HG03521 (cell line): ENCODE measurements at regions not wholly inside any gene's neighbourhood (a gene's known extent, or its start where the extent isn't known, plus 50 kb on each side); places are given as distances from the start of the nearest gene placed in this dataset.
"Not testable (repeated sequence)": the region's sequence is repeated elsewhere in the genome, so short reads cannot be mapped to it uniquely, and the experiment has no call there.

Source experiments
- ATAC-seq: cut with Tn5 transposase; IDR thresholded peaks from one replicate; pipeline ENCODE4 v1.9.1; 2021; ENCODE audit warnings: mild to moderate bottlenecking, moderate library complexity; ENCODE audit not compliant: unreplicated experiment

DNA sequence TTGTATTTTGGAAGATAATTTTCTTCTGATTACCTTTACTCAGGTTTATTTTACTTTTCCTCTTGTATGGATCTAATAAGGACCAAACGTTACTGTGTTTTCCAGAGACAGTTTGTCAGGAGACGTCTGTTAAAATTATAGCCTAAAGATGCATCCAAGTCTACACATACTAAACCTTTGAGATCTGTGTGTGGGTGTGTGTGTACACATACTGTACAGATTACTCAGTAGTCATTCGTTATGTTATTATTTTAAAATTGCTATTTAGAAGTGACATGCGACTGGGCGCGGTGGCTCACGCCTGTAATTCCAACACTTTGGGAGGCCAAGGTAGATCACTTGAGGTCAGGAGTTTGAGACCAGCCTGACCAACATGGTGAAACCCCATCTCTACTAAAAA, 51.6 kb upstream of the CNTLN start:
- no peak for ATAC-seq

DNA sequence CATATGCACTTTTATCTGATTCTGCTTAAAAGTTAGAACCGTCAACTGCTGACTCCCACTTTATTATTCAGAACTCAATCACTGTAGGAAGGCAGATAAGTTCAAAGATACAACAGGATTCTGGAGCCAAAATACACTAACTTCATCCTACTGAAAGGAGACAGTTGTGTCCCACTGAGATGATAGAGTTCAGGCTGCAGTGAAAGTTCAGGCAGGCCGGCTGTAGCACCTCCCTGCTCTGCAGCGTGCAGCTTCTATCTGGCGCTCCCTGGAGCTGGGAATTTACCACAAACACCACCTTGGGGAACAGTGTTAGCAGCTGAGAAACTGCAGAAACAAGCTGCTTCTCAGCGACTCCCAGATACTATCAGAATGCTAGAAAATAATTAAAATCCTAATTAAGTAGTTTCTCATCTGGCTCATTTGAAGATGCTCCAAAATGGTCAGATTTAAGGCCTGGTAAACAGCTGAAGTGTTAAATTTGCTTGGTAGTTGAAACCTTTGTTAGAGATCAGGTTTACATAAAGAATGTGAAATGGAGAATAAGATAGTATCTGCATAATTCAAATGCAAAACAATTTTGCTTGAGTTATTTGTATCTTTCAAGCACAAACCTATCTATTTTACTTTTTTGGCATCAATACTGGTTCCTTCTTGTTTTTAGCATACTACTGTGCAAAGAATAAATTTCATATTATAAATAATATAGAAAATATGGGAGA, 52.3 kb upstream of the CNTLN start:
- ATAC-seq, result no peak

DNA sequence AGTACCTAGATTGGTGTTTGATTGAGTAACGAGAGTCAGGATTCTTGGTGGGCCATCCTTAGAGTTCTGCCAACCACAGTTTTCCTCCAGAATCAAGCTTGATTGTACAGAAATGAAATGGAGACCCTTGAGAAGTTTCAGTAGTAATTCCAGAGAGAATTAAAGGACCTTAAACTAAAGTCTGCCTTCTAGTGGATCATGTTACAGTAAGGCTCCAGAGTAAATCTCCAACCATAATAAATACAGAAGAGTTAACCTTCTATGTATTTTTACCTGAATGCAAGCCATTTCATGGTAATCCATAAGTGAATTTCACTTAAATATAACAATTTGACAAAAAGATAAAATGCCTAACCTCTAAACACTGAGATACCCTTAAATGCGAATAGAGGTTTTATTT, 53.0 kb upstream of the CNTLN start:
- no peak for ATAC-seq

DNA sequence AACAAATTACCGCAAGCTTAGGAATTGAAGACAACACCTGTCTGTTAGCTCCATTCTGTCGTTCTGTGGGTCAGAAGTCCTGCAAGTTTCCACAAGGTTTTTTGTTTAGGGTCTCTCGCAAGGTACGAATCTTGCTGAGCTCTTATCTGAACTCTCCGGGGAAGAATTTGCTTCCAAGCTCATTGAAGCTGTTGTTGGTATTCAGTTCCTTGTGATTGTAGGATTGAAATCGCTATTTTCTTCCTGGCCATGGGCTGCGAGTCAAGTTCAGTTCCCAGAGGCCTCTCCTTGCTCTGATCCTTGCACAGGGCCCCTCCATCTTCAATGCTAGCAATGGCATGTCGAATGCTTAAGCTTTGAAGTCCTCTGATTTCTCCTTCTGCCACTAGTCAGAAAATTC, 53.5 kb upstream of the CNTLN start:
- ATAC-seq, result no peak

DNA sequence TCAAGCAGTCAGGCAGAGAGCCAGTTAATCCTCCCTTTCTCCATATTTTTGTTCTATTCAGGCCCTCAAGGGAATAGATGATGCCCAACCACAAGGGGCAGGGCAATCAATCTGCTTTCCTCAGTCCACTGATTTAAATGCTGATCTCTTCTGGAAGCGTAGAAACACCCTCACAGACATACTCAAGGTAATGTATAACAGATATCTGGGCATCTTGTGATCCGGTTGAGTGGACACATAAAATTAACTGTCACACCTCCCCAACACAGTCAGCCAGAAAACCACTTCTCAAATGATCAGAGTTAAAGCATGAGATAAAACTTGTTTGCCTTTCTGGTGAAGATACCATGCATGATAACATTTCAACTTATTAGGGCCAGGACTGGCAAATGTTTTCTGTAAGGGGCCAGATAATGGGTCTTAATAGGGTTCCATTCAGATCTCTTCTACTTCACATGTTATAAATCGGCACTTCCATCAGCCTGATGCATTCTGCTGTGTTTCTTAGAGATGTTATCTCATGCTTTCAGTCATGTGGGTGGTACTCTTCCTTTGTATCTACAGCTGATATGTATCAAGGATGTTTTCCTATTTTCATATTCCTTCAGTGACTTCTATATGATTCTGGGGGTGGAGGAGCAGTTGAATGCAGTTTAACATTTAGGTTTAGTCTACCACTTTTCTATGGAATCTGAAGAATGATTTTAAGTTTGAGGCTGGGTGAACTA, 58.9 kb upstream of the CNTLN start:
- no peak for ATAC-seq

DNA sequence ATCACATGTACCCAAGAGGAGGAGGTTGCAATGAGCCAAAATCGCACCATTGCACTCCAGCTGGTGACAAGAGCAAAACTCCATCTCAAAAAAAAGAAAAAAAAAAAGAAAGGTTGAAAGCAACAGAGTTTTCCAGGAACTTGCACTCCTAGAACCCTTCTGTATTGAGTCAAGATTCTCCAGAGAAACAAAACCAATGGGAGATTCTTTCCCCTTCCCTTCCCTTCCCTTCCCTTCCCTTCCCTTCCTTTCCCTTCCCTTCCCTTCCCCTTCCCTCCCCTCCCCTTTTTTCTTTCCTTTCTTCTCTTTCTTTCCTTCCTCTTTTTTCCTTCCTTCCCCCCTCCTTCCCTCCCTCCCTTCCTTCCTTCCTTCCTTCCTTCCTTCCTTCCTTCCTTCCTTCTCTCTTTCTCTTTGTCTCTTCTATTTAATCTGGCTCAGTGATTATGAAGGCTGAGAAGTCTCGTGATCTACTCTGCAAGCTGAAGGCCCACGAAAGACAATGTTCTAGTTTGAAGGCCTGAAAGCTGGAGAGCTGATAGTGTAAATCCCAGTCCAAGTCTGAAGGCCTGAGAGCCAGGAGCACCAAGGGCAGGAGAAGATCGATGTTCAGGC, 59.6 kb upstream of the CNTLN start:
- no peak for ATAC-seq

DNA sequence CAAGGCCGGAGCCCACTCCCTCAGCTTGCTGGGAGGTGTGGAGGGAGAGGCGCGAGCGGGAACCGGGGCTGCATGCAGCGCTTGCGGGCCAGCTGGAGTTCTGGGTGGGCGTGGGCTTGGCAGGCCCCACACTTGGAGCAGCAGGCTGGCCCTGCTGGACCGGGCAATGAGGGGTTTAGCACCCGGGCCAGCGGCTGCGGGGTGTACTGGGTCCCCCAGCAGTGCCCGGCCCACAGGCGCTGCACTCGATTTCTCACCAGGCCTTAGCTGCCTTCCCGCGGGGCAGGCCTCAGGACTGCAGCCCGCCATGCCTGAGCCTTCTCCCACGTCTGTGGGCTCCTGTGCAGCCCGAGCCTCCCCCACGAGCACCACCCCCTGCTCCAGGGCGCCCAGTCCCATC, 62.3 kb upstream of the CNTLN start:
- not testable (repeated sequence) for ATAC-seq

DNA sequence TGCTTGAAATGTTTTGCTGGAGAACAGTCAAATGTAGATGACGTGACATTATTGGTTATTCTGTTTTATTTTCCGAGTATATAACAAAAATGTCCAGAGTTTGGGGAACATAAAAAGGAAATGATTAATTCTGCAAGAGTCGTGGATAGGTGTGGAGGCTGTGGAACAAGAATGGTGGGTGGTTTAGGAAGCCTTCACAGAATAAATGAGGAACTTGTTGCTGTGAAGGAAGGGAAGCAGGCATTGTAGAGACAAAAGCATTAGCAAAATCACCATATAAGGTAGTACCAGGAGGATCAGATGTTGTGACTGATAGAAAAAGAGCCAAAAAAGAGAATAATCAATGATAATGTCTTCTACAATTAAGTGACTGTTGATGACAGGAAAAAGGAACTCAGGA, 66.2 kb upstream of the CNTLN start:
- ATAC-seq, result no peak

DNA sequence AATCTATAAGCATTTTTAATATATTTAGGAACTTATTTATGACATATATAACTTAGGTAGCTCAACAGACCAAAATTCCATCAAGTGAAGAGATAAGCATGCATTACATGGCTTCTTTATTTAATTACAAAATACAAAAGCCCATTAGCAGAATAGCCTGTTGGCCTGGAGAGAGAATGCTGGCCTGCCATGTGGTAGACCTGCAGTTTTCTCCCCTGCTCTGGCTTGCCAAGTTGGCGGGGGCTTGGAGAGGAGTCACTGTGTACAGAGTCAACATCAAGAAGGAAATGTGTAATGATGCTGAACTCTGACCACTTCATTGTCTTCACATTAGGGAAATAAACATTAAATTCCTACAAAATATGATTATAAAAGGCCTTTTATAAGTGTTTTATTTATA, 69.8 kb upstream of the CNTLN start:
- no peak for ATAC-seq

DNA sequence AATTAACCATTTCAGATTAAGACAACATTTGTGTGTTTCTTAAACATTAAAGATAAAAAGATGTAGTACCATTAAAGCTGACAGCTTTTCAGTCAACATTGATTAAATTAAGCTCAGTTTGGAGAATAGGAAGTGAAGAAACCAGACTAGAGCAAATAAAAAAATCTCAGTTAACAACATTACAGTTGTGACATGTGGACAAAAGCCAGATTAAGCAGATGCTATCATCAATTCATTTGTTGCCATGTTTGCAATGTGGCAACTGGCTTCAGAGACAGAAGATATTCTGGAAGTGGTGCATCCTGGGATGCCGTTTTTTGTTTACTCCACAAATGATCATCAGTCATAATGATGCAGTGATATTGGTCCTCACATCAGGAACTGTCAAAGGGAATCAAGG, 70.3 kb upstream of the CNTLN start:
- no peak for ATAC-seq

DNA sequence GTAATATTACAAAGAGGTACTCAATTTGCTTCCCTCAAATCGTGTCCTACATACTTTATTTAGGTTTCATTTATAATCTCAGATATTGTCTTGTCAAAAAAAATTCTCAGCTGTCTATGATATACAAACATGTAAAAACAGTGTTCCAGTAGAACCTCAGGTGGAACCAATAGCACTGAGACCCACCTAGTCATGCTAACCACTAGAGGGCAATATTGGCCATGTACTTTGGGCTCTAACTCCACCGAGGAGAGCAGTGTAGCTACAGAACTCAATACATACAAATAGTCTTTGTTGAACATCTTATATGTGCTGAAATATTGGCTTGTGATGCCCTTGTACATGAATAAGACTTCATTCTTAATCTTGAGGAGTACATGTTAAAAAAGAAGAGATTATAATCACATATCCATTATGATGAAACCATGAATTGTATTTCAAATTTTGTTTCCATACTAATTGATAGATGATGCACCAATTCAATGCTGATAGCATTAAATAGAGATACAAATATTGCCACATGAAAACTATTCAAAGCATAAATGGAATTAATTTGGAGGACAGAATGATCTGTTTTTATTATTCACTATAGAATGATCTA, 71.2 kb upstream of the CNTLN start:
- peak; percentile 93 for ATAC-seq

DNA sequence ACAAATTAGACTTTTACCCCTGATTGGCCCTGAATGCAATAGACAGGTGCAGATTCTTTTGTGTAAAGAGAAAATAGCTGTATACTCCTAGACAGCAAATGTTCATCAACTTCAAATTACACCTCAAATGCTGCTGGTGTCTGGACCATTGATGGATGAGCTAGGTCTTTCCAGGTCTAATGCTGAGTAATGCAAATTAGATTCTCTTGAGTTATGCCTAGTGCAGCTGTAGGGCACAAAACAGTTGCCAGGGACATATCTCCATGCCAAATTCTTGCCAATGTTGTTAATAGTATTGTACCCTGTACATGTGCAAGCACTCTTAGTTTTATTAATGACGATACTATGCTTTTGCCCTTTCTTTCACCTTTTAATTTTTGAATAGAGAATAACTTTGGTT, 72.3 kb upstream of the CNTLN start:
- no peak for ATAC-seq

DNA sequence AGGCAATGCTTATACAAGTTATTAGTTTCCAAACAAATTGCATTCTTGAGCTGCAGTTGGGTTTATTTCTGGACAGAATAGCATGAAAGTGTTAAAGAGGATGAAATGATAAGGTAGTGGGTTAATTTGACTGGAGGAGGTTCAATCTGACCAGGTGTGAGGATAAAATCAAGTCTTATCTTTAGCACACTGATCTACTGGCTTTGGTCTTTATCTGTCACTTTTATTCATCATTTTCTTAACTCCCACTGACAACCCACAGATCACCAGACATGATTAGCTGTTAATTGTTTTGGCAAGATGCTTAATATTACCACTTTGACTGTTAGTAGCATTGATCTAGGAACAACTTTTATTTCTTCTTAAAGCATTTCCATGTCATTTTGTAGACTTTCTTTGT, 74.4 kb upstream of the CNTLN start:
- ATAC-seq, result no peak

DNA sequence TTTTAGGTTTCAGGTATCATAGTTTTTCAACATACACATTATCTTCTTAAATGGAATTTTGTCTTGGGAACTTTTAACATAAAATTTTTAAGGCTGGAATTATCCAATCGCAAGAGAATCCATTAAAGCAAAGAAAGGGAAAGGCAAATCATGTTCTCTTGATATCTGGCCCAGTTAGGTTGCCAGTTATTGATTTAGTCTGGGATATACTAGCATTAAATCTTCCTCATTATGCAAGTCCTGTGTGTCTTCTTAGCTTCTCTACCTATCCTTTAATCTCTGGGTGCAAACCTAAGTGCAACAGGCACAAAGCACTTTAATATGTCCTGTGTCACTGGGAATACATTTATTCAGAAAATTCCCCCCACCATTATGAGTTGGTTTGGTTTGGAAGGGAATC, 75.4 kb upstream of the CNTLN start:
- ATAC-seq, result no peak

DNA sequence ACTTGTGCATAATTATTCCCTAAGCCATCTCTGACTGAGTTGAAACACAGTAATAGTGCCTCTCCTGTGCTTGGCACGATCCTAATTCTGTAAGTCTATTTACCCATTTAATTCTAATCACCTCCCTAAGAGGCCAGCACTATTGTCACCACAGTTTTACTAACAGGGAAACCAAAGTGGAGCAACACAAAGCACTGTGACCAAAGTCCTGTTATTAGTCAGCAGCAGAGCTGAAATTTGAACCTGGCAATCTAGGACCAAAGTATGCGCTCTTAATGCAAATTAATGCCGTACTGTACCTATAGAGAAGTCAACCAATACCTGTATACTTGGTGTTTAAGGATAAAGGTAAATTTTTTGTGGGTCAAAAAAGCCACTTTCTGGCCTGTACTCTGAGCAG, 77.1 kb upstream of the CNTLN start:
- ATAC-seq, result no peak

DNA sequence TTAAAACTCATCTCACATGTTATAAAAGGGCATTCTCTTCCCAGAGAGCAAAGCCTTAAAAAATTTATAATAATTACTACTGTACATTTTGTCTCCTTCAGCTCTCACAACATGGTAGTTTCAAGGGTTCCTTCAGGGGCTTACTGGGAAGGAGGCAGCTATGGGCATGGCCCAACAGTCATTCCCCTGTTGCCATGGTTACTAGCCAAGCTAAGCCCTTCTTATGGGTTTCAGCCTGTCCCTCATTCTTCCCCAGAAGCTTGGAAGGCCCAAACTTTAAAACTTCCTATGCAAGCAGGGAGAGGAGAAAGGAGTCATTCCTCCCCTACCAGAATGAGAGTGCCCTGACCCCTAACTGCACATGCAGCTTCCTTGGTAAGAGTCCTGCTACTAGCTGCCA, 82.2 kb upstream of the CNTLN start:
- ATAC-seq, result no peak

DNA sequence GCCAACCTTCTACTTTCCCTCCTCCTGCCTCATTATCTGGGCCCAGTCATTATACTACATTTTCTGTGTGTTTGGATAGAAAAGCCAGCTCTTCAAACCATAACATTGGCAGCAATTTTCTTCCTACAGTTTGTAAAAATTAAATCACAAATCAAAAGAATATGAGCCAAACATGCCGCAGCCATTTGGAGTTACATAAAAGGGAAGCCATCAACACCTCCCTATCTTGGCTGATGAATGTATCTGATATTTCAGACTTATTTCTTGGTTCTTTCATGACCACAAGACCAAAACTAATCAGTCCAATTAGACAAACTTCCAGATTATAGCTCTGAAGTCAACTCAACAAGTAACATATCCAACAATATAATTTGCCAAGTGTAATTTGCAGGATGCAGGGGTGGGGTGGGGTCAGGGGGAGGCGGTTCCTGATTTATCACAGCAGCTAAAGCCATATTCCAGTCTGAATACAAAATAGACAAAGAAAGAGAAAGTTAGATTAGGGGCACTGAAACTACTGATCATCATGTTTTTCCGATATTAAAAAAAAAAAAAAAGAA, 89.4 kb upstream of the CNTLN start:
- ATAC-seq, result no peak

DNA sequence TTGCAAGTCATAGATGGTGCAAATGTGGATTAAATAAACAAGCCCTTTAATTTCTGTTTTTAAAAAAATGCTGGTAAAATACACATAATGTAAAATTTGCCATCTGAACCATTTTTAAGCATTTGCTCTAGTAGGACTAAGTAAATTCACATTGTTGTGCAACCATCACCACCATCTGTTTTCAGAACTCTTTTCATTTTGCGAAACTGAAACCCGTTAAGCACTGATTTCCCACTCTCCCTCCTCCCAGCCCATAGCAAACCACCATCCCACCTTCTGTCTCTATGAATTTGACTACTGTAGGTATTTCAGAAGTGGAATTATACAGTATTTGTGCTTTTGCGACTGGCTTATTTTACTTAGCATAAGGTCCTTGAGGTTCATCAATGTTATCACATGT, 103.3 kb upstream of the CNTLN start:
- no peak for ATAC-seq

DNA sequence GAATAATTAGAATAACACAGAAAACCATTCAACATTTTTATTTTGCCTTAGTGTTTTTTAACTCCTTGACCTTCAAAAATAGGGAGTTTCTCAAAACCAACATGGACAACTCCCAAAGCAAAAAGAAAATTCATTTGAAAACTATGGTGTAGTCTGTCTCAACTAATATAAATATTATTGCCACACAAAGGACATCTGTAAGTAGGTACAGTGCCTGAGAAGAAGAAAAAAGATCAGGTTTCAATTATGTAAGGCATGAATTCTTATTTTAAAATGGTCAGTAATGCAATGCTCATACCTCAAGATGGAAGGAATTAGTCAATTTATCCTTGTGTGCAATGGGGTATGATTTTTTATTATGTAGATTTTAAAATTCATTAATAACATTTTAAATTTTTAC, 109.6 kb upstream of the CNTLN start:
- ATAC-seq, result no peak

DNA sequence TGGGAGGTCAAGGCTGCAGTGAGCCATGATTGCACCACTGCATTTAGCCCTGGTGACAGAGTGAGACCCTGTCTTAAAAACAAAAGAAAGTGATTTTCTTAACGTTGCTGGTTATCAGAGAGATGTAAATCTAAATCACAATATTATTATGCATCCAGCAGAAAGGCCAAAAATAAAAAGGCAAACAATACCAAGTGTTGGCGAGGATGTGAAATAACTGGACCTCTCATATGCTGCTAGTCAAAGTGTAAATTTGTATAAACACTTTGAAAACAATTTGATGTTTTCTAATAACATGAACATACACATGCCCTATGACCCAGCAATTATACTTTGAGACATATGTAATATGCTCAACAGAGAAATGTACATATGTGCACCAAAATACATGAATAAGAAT, 110.7 kb upstream of the CNTLN start:
- ATAC-seq, result no peak

DNA sequence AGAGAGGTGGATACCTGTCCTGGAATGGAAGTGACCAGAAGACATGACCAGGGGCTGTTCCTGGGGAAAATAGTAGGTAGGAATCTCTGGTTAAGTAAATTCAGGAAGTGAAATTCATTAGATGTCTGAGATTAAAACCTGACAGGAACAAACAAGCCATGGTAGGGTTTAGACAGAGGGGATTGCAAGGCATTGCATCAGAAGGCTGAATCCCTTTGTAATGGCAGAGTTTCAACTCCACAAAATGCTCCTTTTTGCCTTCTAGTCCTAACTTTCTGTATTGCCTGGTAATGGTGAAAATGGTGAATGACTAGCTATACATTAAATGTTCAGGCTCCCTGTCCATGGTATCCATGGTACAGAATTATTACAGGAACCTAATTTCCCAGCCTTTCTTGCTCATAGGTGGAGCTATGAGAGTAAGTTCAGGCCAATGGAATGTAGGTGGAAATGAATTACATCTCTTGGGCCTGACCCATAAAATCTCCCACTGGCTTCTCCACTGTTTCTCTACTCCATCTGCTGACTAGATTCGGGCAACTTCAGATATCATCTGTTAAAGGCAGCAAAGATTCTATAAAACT, 113.4 kb upstream of the CNTLN start:
- no peak for ATAC-seq
